Activated CD4-positive, alpha-beta T cell treated with anti-CD3 and anti-CD28 coated beads, Interleukin-2, amount 50 U/mL, for 1 hour (primary cell): ENCODE measurements at regions not wholly inside any gene's neighbourhood (a gene's known extent, or its start where the extent isn't known, plus 50 kb on each side); places are given as distances from the start of the nearest gene placed in this dataset.
A peak's percentile ranks its signal among the peaks of the same experiment; 100 is the strongest.
"Not testable (repeated sequence)": the region's sequence is repeated elsewhere in the genome, so short reads cannot be mapped to it uniquely, and the experiment has no call there.

Experiments
- DNase-seq: peaks from one replicate; pipeline ENCODE4 v3.0.0-alpha.2; 2020

GRCh38 chr10:3887404-3887803, 102.4 kb upstream of the KLF6 start:
- DNase-seq = peak; percentile 31

GRCh38 chr10:3886641-3887251, 101.7 kb upstream of the KLF6 start:
- no peak for DNase-seq

- DNase-seq = no peak
Observed at GRCh38 chr10:3886191-3886590, 101.2 kb upstream of the KLF6 start.

- DNase-seq = no peak
Observed at GRCh38 chr10:3882855-3883254, 97.8 kb upstream of the KLF6 start.

- no peak for DNase-seq
Observed at GRCh38 chr10:3881622-3882021, 96.6 kb upstream of the KLF6 start.

GRCh38 chr10:3879073-3879472, 94.1 kb upstream of the KLF6 start:
- DNase-seq = no peak

- no peak for DNase-seq
Observed at GRCh38 chr10:3877211-3878000, 92.4 kb upstream of the KLF6 start.

GRCh38 chr10:3876350-3876962, 91.4 kb upstream of the KLF6 start:
- no peak for DNase-seq

- DNase-seq = no peak
Observed at GRCh38 chr10:3875842-3876235, 90.8 kb upstream of the KLF6 start.

- peak; percentile 36 for DNase-seq
Observed at GRCh38 chr10:3874990-3875841, 90.2 kb upstream of the KLF6 start.

- not testable (repeated sequence) for DNase-seq
Observed at GRCh38 chr10:3874610-3874989, 89.6 kb upstream of the KLF6 start.

- no peak for DNase-seq
Observed at GRCh38 chr10:3873728-3874461, 88.9 kb upstream of the KLF6 start.

GRCh38 chr10:3872712-3873329, 87.8 kb upstream of the KLF6 start:
- no peak for DNase-seq

- no peak for DNase-seq
Observed at GRCh38 chr10:3871424-3871996, 86.5 kb upstream of the KLF6 start.

GRCh38 chr10:3869036-3869435, 84.0 kb upstream of the KLF6 start:
- no peak for DNase-seq

GRCh38 chr10:3868271-3868664, 83.3 kb upstream of the KLF6 start:
- DNase-seq = no peak

- no peak for DNase-seq
Observed at GRCh38 chr10:3867454-3868270, 82.7 kb upstream of the KLF6 start.

GRCh38 chr10:3866332-3866731, 81.3 kb upstream of the KLF6 start:
- DNase-seq = no peak

- no peak for DNase-seq
Observed at GRCh38 chr10:3865565-3865964, 80.6 kb upstream of the KLF6 start.

- no peak for DNase-seq
Observed at GRCh38 chr10:3861795-3862194, 76.8 kb upstream of the KLF6 start.
